ENCODE measurements at regions not wholly inside any gene's neighbourhood (a gene's known extent, or its start where the extent isn't known, plus 50 kb on each side); places are given as distances from the start of the nearest gene placed in this dataset.

- Histone ChIP-seq H3K27ac (ENCODE audit: extremely low read depth, low read depth, low read length) (no peak overlapping the region), H3K4me1 (ENCODE audit: control insufficient read depth, insufficient read depth, low read length) (no peaks in the 10 kb centered on the region), H3K4me3 (ENCODE audit: low read depth, low read length) (no peak overlapping the region), H3K9me3 (ENCODE audit: control insufficient read depth, insufficient read depth, low read depth, low read length) (no peaks in the 10 kb centered on the region), H3K36me3 (ENCODE audit: control insufficient read depth in 2 of 2, insufficient read depth in 1 of 2, low read length in 2 of 2) (no peaks in the 10 kb centered on the region)
- POLR2A ChIA-PET = no interaction called here
- CTCF ChIA-PET = no interaction called here
- TF ChIP-seq SALL2 (tag by site-specific recombination; IDR thresholded peaks at IDR 0.05; ENCODE audit: borderline replicate concordance) = no peak
- no peak for TF ChIP-seq ZFP69B (tag by site-specific recombination; IDR thresholded peaks at IDR 0.05)
- TF ChIP-seq ZNF121 (tag by site-specific recombination; IDR thresholded peaks at IDR 0.05) = no peak
- TF ChIP-seq ZSCAN30 (tag by site-specific recombination; IDR thresholded peaks at IDR 0.05) = no peak
- no peak for TF ChIP-seq RBAK (tag by site-specific recombination; IDR thresholded peaks at IDR 0.05)
These were observed 126.9 kb downstream of the TMEM200C start for GRCh38 chr18:5768454-5768853.

DNA sequence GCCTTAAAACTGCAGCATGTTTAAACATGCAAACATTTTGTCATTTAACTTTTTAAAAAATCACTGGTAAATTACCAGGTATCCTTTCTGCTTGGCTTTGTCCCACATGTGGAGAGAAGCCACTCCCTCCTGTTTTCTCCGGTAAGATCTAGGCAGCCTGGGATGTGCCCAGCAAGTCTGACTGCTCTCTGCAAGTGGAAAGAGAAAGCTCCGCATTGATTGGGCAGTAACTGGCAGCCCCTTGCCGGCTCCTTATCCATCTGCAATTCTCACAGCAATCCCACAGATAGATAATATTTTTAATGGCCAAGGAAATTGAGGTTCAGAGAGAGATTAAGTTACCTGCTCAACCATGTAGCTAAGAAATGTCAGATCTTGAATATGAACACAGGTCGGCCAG, 136.1 kb downstream of the TMEM200C start:
- TF ChIP-seq ZNF514 (tag by site-specific recombination; IDR thresholded peaks at IDR 0.05) (no peak), ZNF221 (tag by site-specific recombination; IDR thresholded peaks at IDR 0.05; ENCODE audit: borderline replicate concordance) (no peak), ZNF354C (tag by site-specific recombination; IDR thresholded peaks at IDR 0.05; ENCODE audit: borderline replicate concordance, low read depth) (no peak), ZNF335 (tag by site-specific recombination; conservative IDR thresholded peaks at IDR 0.05) (peak; percentile 49; the same call in 1 of the 2 replicates), AEBP2 (tag by site-specific recombination; IDR thresholded peaks at IDR 0.05; ENCODE audit: borderline replicate concordance) (no peak), KLF10 (tag by site-specific recombination; IDR thresholded peaks at IDR 0.05) (no peak)
- H3K36me3 ChIP-seq (ENCODE audit: control insufficient read depth in 2 of 2, insufficient read depth in 1 of 2, low read length in 2 of 2) = no peaks in the 10 kb centered on the region
- H3K27ac ChIP-seq (ENCODE audit: extremely low read depth, low read depth, low read length) = no peak overlapping the region
- H3K4me1 ChIP-seq (ENCODE audit: control insufficient read depth, insufficient read depth, low read length) = peaks cover 16% of the 10 kb centered on the region
- no peaks in the 10 kb centered on the region for H3K9me3 ChIP-seq (ENCODE audit: control insufficient read depth, insufficient read depth, low read depth, low read length)
- ChIA-PET POLR2A (no interaction called here), CTCF (interaction anchor here (0.6 kb wide), 2 partner anchors 10 to 138 kb away, joined by 3 to 5 read pairs; no protein-coding TSS in a partner anchor)
- no peak overlapping the region for H3K4me3 ChIP-seq (ENCODE audit: low read depth, low read length)

- Histone ChIP-seq H3K9me3 (ENCODE audit: control insufficient read depth, insufficient read depth, low read depth, low read length) (no peaks in the 10 kb centered on the region), H3K4me3 (ENCODE audit: low read depth, low read length) (no peak overlapping the region), H3K36me3 (ENCODE audit: control insufficient read depth in 2 of 2, insufficient read depth in 1 of 2, low read length in 2 of 2) (no peaks in the 10 kb centered on the region), H3K27ac (ENCODE audit: extremely low read depth, low read depth, low read length) (no peak overlapping the region), H3K4me1 (ENCODE audit: control insufficient read depth, insufficient read depth, low read length) (peaks cover 16% of the 10 kb centered on the region)
- TF ChIP-seq SP7 (tag by site-specific recombination; IDR thresholded peaks at IDR 0.05) = no peak
- TF ChIP-seq KLF7 (tag by site-specific recombination; IDR thresholded peaks at IDR 0.05; ENCODE audit: borderline replicate concordance) = no peak
- no peak for TF ChIP-seq ZNF140 (tag by site-specific recombination; IDR thresholded peaks at IDR 0.05)
- TF ChIP-seq ZSCAN16 (tag by site-specific recombination; IDR thresholded peaks at IDR 0.05) = no peak
- TF ChIP-seq ZNF10 (tag by site-specific recombination; IDR thresholded peaks at IDR 0.05) = no peak
- no peak for TF ChIP-seq ZFP3 (tag by site-specific recombination; IDR thresholded peaks at IDR 0.05; ENCODE audit: low read depth)
- no peak for TF ChIP-seq SCRT2 (tag by site-specific recombination; IDR thresholded peaks at IDR 0.05)
- no peak for TF ChIP-seq ZNF843 (tag by site-specific recombination; IDR thresholded peaks at IDR 0.05)
- TF ChIP-seq ZNF701 (tag by site-specific recombination; IDR thresholded peaks at IDR 0.05) = no peak
- no peak for TF ChIP-seq ZNF610 (tag by site-specific recombination; IDR thresholded peaks at IDR 0.05; ENCODE audit: borderline replicate concordance)
- no peak for TF ChIP-seq TRIM28 (IDR thresholded peaks at IDR 0.05; ENCODE audit: borderline replicate concordance, low read length)
- no peak for TF ChIP-seq ZNF404 (tag by site-specific recombination; IDR thresholded peaks at IDR 0.05)
- CTCF ChIA-PET = no interaction called here
- POLR2A ChIA-PET = no interaction called here
These were observed 138.5 kb downstream of the TMEM200C start for GRCh38 chr18:5756823-5757222.
